ENCODE measurements at regions not wholly inside any gene's neighbourhood (a gene's known extent, or its start where the extent isn't known, plus 50 kb on each side); places are given as distances from the start of the nearest gene placed in this dataset.

- TF ChIP-seq MAX (IDR thresholded peaks at IDR 0.05) (no peak), TBP (IDR thresholded peaks at IDR 0.05; ENCODE audit: low read depth, low read length) (no peak), ASH2L (IDR thresholded peaks at IDR 0.05; ENCODE audit: low read length) (no peak)
- H3K79me1 ChIP-seq (ENCODE audit: low read depth, low read length) = no peaks in the 10 kb centered on the region
- no peak overlapping the region for H2BK120ac ChIP-seq (replicated peaks; ENCODE audit: low read depth, low read length)
- H2AK5ac ChIP-seq (ENCODE audit: low read depth, low read length) = no peak overlapping the region
- H2BK12ac ChIP-seq (ENCODE audit: low read depth, low read length) = no peak overlapping the region
- DNase-seq (ENCODE audit: low read depth in 1 of 2, low spot score in 2 of 2) (no peak), FAIRE-seq (no peak)
- no peak overlapping the region for H4K5ac ChIP-seq (ENCODE audit: insufficient read length, low read depth, low read length)
- no peak overlapping the region for H3K14ac ChIP-seq (ENCODE audit: insufficient read length)
- H2BK5ac ChIP-seq (ENCODE audit: low read depth, low read length) = no peak overlapping the region
- H3K4ac ChIP-seq (replicated peaks; ENCODE audit: insufficient read length, low read depth, low read length) = no peak overlapping the region
- no peak overlapping the region for H3K4me2 ChIP-seq (ENCODE audit: insufficient read depth in 1 of 2, low read depth in 2 of 2, low read length in 2 of 2)
- H3K36me3 ChIP-seq (ENCODE audit: control insufficient read depth in 2 of 4, insufficient read depth in 4 of 4, low read length in 3 of 4) = no peaks in the 10 kb centered on the region
- H4K91ac ChIP-seq (replicated peaks; ENCODE audit: insufficient read length, low read length) = no peak overlapping the region
- H3K27me3 ChIP-seq (replicated peaks in 1 of 4; ENCODE audit: control insufficient read depth in 3 of 4, extremely low read depth in 1 of 4, insufficient read depth in 3 of 4, low read length in 3 of 4) = no peaks in the 10 kb centered on the region
- H4K20me1 ChIP-seq (replicated peaks in 1 of 2; ENCODE audit: control insufficient read depth in 1 of 2, insufficient read depth in 2 of 2, low read length in 2 of 2) = no peaks in the 10 kb centered on the region
- H3K9ac ChIP-seq (replicated peaks in 1 of 4; ENCODE audit: extremely low read depth in 1 of 4, low read depth in 3 of 4, low read length in 3 of 4) = no peak overlapping the region
- ChIA-PET CTCF (ENCODE audit: partially characterized antibody) (interaction anchor here (1.3 kb wide), 1 partner anchor 87 kb away, joined by 3 read pairs; no protein-coding TSS in a partner anchor), POLR2A (ENCODE audit: partially characterized antibody) (no interaction called here)
- H3K9me3 ChIP-seq (ENCODE audit: insufficient read depth in 2 of 2, low read depth in 1 of 2, low read length in 1 of 2) = no peaks in the 10 kb centered on the region
- H3K56ac ChIP-seq (replicated peaks; ENCODE audit: insufficient read length, low read depth, low read length) = no peak overlapping the region
- 58% methylated on average over 3 of the region's 3 CpGs; no CpG with 5 or more reads in 1 of the 2 experiments for WGBS, 2 experiments (ENCODE audit: extremely low coverage in 1 of 2, insufficient coverage in 1 of 2, insufficient read length in 1 of 2, insufficient replicate concordance in 2 of 2, low coverage in 1 of 2, low lambda C conversion rate in 2 of 2, missing lambda C conversion rate in 1 of 2)
- no peaks in the 10 kb centered on the region for H3K79me2 ChIP-seq (ENCODE audit: control insufficient read depth in 1 of 2, insufficient read depth in 2 of 2, low read length in 2 of 2)
- H3K23ac ChIP-seq (ENCODE audit: insufficient read length) = no peak overlapping the region
- no peak overlapping the region for H2BK15ac ChIP-seq (ENCODE audit: low read length)
- H2AFZ ChIP-seq (ENCODE audit: low read length) = no peak overlapping the region
- H3K18ac ChIP-seq (ENCODE audit: extremely low read depth, low read length) = no peak overlapping the region
- no peaks in the 10 kb centered on the region for H3K23me2 ChIP-seq (ENCODE audit: low read depth, low read length)
- H3K4me1 ChIP-seq (replicated peaks in 1 of 4; ENCODE audit: control insufficient read depth in 3 of 4, insufficient read depth in 4 of 4, low read length in 3 of 4) = no peaks in the 10 kb centered on the region
- H2BK20ac ChIP-seq (ENCODE audit: low read length) = no peak overlapping the region
- H3K27ac ChIP-seq (ENCODE audit: low read depth, low read length) = no peak overlapping the region
- no peak overlapping the region for H4K8ac ChIP-seq (ENCODE audit: extremely low read depth, insufficient read depth, low read length)
- H3K4me3 ChIP-seq (ENCODE audit: extremely low read depth in 1 of 4, insufficient read depth in 2 of 4, low read depth in 3 of 4, low read length in 4 of 4) = no peak overlapping the region
Measured at GRCh38 chr7:86202833-86203232, 440.9 kb upstream of the GRM3 start.

Measured in H1 (cell line).